HEK293 (cell line): ENCODE measurements at regions not wholly inside any gene's neighbourhood (a gene's known extent, or its start where the extent isn't known, plus 50 kb on each side); places are given as distances from the start of the nearest gene placed in this dataset.

Experiments
- CTCF ChIA-PET: fragments of 350-600 bp; formaldehyde crosslinking; extraction: SDS; loops from one replicate; lab custom pipeline; 2021; ENCODE audit warnings: antibody characterized with exemption; lab: Yijun Ruan, JAX
- POLR2A ChIA-PET: fragments of 300-600 bp; formaldehyde crosslinking; extraction: SDS; loops from one replicate; lab custom pipeline; 2020; ENCODE audit warnings: antibody characterized with exemption, inconsistent platforms; lab: Yijun Ruan, JAX
- H3K27ac ChIP-seq: fragments of 200-500 bp; sonication (Bioruptor generic); 2 replicates; pipeline ENCODE4 v1.5.1; 2014; ENCODE audit warnings: low read depth, low read length, control low read depth, inconsistent platforms; ENCODE audit errors: extremely low read depth
- H3K36me3 ChIP-seq, 2 experiments: fragments of 200-500 bp in 1 of 2; sonication (Bioruptor generic) in 1 of 2; 1 replicate in 1 of 2; 2 replicates in 1 of 2; pipeline ENCODE4 v1.5.1; 2014 to 2017; ENCODE audit warnings: inconsistent platforms in 2 of 2, low read length in 2 of 2; ENCODE audit not compliant: control insufficient read depth in 2 of 2, insufficient read depth in 1 of 2
- H3K4me1 ChIP-seq: fragments of 200-500 bp; sonication (Bioruptor generic); 2 replicates; pipeline ENCODE4 v1.5.1; 2014; ENCODE audit warnings: mild to moderate bottlenecking, low read length, inconsistent platforms; ENCODE audit not compliant: control insufficient read depth, insufficient read depth
- H3K4me3 ChIP-seq: 2 replicates; pipeline ENCODE4 v1.5.1; 2011; ENCODE audit warnings: low read depth, mild to moderate bottlenecking, control low read depth, low read length, moderate library complexity
- H3K9me3 ChIP-seq: fragments of 200-500 bp; sonication (Bioruptor generic); 2 replicates; pipeline ENCODE4 v1.5.1; 2014; ENCODE audit warnings: low read depth, low read length, inconsistent platforms; ENCODE audit not compliant: control insufficient read depth, insufficient read depth
- EGR2 ChIP-seq: fragments of 450-650 bp; formaldehyde crosslinking; IDR thresholded peaks from 2 replicates; pipeline ENCODE4 v1.5.1; 2016; ENCODE audit warnings: low read depth, missing biosample characterization, missing genetic modification characterization
- HOXD13 ChIP-seq: sonication (generic); formaldehyde crosslinking; IDR thresholded peaks from 2 replicates; pipeline ENCODE4 v1.8.0; 2022; ENCODE audit warnings: missing genetic modification reagents, borderline replicate concordance
- KLF1 ChIP-seq: fragments of 450-650 bp; formaldehyde crosslinking; IDR thresholded peaks from 2 replicates; pipeline ENCODE4 v1.5.1; 2016; ENCODE audit warnings: missing biosample characterization, missing genetic modification characterization
- KLF9 ChIP-seq: fragments of 450-650 bp; formaldehyde crosslinking; IDR thresholded peaks from 2 replicates; pipeline ENCODE4 v1.5.1; 2016; ENCODE audit warnings: missing biosample characterization, missing genetic modification characterization, low read depth
- MEIS1 ChIP-seq: sonication (generic); formaldehyde crosslinking; IDR thresholded peaks from 2 replicates; pipeline ENCODE4 v1.8.1; 2022; ENCODE audit warnings: missing genetic modification reagents, mild to moderate bottlenecking, borderline replicate concordance
- OVOL3 ChIP-seq: fragments of 450-650 bp; formaldehyde crosslinking; IDR thresholded peaks from 2 replicates; pipeline ENCODE4 v1.5.1; 2016; ENCODE audit warnings: missing biosample characterization, missing genetic modification characterization
- REST ChIP-seq: fragments of 450-650 bp; formaldehyde crosslinking; IDR thresholded peaks from 2 replicates; pipeline ENCODE4 v1.5.1; 2016; ENCODE audit warnings: missing biosample characterization, missing genetic modification characterization
- SP3 ChIP-seq: fragments of 450-650 bp; formaldehyde crosslinking; IDR thresholded peaks from 2 replicates; pipeline ENCODE4 v1.5.1; 2016; ENCODE audit warnings: missing biosample characterization, missing genetic modification characterization
- SP7 ChIP-seq: fragments of 450-650 bp; formaldehyde crosslinking; IDR thresholded peaks from 2 replicates; pipeline ENCODE4 v1.5.1; 2016; ENCODE audit warnings: missing biosample characterization, missing genetic modification characterization
- ZNF10 ChIP-seq: fragments of 450-650 bp; formaldehyde crosslinking; IDR thresholded peaks from 2 replicates; pipeline ENCODE4 v1.5.1; 2017; ENCODE audit warnings: missing biosample characterization, missing genetic modification characterization
- ZNF133 ChIP-seq: fragments of 450-650 bp; formaldehyde crosslinking; IDR thresholded peaks from 2 replicates; pipeline ENCODE4 v1.5.1; 2016; ENCODE audit warnings: missing biosample characterization, missing genetic modification characterization
- ZNF221 ChIP-seq: fragments of 450-650 bp; formaldehyde crosslinking; IDR thresholded peaks from 2 replicates; pipeline ENCODE4 v1.5.1; 2017; ENCODE audit warnings: missing biosample characterization, missing genetic modification characterization, borderline replicate concordance
- ZNF239 ChIP-seq: fragments of 450-650 bp; formaldehyde crosslinking; IDR thresholded peaks from 2 replicates; pipeline ENCODE4 v1.5.1; 2016; ENCODE audit warnings: missing biosample characterization, missing genetic modification characterization
- ZNF280D ChIP-seq: fragments of 450-650 bp; formaldehyde crosslinking; IDR thresholded peaks from 2 replicates; pipeline ENCODE4 v1.5.1; 2016; ENCODE audit warnings: missing biosample characterization, missing genetic modification characterization
- ZNF426 ChIP-seq: fragments of 450-650 bp; formaldehyde crosslinking; IDR thresholded peaks from 2 replicates; pipeline ENCODE4 v1.5.1; 2017; ENCODE audit warnings: missing biosample characterization, missing genetic modification characterization, mild to moderate bottlenecking, inconsistent platforms, moderate library complexity
- ZNF558 ChIP-seq: fragments of 450-650 bp; formaldehyde crosslinking; IDR thresholded peaks from 2 replicates; pipeline ENCODE4 v1.5.1; 2016; ENCODE audit warnings: missing biosample characterization, missing genetic modification characterization
- ZNF571 ChIP-seq: fragments of 450-650 bp; formaldehyde crosslinking; IDR thresholded peaks from 2 replicates; pipeline ENCODE4 v1.5.0; 2017; ENCODE audit warnings: missing biosample characterization, missing genetic modification characterization
- ZNF621 ChIP-seq: fragments of 450-650 bp; formaldehyde crosslinking; IDR thresholded peaks from 2 replicates; pipeline ENCODE4 v1.5.1; 2017; ENCODE audit warnings: missing biosample characterization, missing genetic modification characterization
- ZNF654 ChIP-seq: fragments of 450-650 bp; formaldehyde crosslinking; IDR thresholded peaks from 2 replicates; pipeline ENCODE4 v1.5.1; 2016; ENCODE audit warnings: low read depth, missing biosample characterization, missing genetic modification characterization
- ZSCAN5A ChIP-seq: fragments of 450-650 bp; formaldehyde crosslinking; IDR thresholded peaks from 2 replicates; pipeline ENCODE4 v1.5.1; 2016; ENCODE audit warnings: missing biosample characterization, missing genetic modification characterization
- TF ChIP-seq, protein P1 (sequence below): fragments of 450-650 bp; formaldehyde crosslinking; IDR thresholded peaks from 2 replicates; pipeline ENCODE4 v1.5.1; 2016; ENCODE audit warnings: missing biosample characterization, missing genetic modification characterization
- TF ChIP-seq, protein P2 (sequence below): fragments of 450-650 bp; formaldehyde crosslinking; IDR thresholded peaks from 2 replicates; pipeline ENCODE4 v1.5.1; 2016; ENCODE audit warnings: missing biosample characterization, missing genetic modification characterization

GRCh38 chr2:48258481-48259149 is 55.9 kb upstream of the FOXN2 start:
- ChIA-PET POLR2A (no interaction called here), CTCF (no interaction called here)
- H3K4me1 ChIP-seq: no peaks in the 10 kb centered on the region
- H3K4me3 ChIP-seq: no peak overlapping the region
- no peaks in the 10 kb centered on the region for H3K9me3 ChIP-seq
- no peaks in the 10 kb centered on the region for H3K36me3 ChIP-seq
- no peak overlapping the region for H3K27ac ChIP-seq
- TF ChIP-seq MEIS1 (CRISPR knock-in tag): no peak
- TF ChIP-seq REST (tag by site-specific recombination): no peak
- TF ChIP-seq ZNF221 (tag by site-specific recombination): no peak
- TF ChIP-seq ZNF133 (tag by site-specific recombination): no peak
- TF ChIP-seq, protein P1, sequence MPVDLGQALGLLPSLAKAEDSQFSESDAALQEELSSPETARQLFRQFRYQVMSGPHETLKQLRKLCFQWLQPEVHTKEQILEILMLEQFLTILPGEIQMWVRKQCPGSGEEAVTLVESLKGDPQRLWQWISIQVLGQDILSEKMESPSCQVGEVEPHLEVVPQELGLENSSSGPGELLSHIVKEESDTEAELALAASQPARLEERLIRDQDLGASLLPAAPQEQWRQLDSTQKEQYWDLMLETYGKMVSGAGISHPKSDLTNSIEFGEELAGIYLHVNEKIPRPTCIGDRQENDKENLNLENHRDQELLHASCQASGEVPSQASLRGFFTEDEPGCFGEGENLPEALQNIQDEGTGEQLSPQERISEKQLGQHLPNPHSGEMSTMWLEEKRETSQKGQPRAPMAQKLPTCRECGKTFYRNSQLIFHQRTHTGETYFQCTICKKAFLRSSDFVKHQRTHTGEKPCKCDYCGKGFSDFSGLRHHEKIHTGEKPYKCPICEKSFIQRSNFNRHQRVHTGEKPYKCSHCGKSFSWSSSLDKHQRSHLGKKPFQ: no peak
- TF ChIP-seq ZNF621 (tag by site-specific recombination): no peak
- TF ChIP-seq ZNF239 (tag by site-specific recombination): no peak

GRCh38 chr2:48259811-48260210 is 54.7 kb upstream of the FOXN2 start:
- no peak overlapping the region for H3K4me3 ChIP-seq

More at GRCh38 chr2:48259811-48260210, 54.7 kb upstream of the FOXN2 start:
- TF ChIP-seq HOXD13 (CRISPR knock-in tag) (no peak), KLF1 (tag by site-specific recombination) (no peak), SP3 (tag by site-specific recombination) (no peak), ZNF280D (no peak), ZNF10 (no peak), ZNF571 (tag by site-specific recombination) (no peak), ZNF558 (tag by site-specific recombination) (no peak), ZNF654 (tag by site-specific recombination) (no peak), ZNF426 (no peak), ZSCAN5A (tag by site-specific recombination) (no peak), KLF9 (tag by site-specific recombination) (no peak), EGR2 (tag by site-specific recombination) (no peak), OVOL3 (tag by site-specific recombination) (no peak), SP7 (tag by site-specific recombination) (no peak)
- TF ChIP-seq, protein P2, sequence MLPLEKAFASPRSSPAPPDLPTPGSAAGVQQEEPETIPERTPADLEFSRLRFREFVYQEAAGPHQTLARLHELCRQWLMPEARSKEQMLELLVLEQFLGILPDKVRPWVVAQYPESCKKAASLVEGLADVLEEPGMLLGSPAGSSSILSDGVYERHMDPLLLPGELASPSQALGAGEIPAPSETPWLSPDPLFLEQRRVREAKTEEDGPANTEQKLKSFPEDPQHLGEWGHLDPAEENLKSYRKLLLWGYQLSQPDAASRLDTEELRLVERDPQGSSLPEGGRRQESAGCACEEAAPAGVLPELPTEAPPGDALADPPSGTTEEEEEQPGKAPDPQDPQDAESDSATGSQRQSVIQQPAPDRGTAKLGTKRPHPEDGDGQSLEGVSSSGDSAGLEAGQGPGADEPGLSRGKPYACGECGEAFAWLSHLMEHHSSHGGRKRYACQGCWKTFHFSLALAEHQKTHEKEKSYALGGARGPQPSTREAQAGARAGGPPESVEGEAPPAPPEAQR (tag by site-specific recombination): no peak
- no peaks in the 10 kb centered on the region for H3K36me3 ChIP-seq
- ChIA-PET CTCF (no interaction called here), POLR2A (no interaction called here)
- H3K4me1 ChIP-seq: no peaks in the 10 kb centered on the region
- no peaks in the 10 kb centered on the region for H3K9me3 ChIP-seq
- no peak overlapping the region for H3K27ac ChIP-seq
